Trophoblast cell (in vitro differentiated cells and primary cell): ENCODE measurements at regions not wholly inside any gene's neighbourhood (a gene's known extent, or its start where the extent isn't known, plus 50 kb on each side); places are given as distances from the start of the nearest gene placed in this dataset.

ENCODE experiments used
- DNase-seq, 2 donors: peaks; one replicate each; pipeline ENCODE4 v3.0.0-alpha.2; 2016
- H2AFZ ChIP-seq: 2 replicates; pipeline ENCODE4 v1.6.1; 2013; ENCODE audit warnings: low read length, moderate library complexity, mild to moderate bottlenecking; ENCODE audit not compliant: insufficient read depth, poor library complexity
- H2AK5ac ChIP-seq: 2 replicates; pipeline ENCODE4 v1.6.1; 2013; ENCODE audit warnings: mild to moderate bottlenecking, low read length
- H2BK120ac ChIP-seq: 2 replicates; pipeline ENCODE4 v1.6.1; 2013; ENCODE audit warnings: low read length, mild to moderate bottlenecking, moderate library complexity; ENCODE audit not compliant: insufficient read depth, poor library complexity
- H2BK12ac ChIP-seq: 2 replicates; pipeline ENCODE4 v1.6.1; 2013; ENCODE audit warnings: mild to moderate bottlenecking, low read length, moderate library complexity
- H2BK5ac ChIP-seq: 2 replicates; pipeline ENCODE4 v1.6.1; 2013; ENCODE audit warnings: low read length, low read depth, moderate library complexity, mild to moderate bottlenecking; ENCODE audit not compliant: poor library complexity
- H3K14ac ChIP-seq: 2 replicates; pipeline ENCODE4 v1.6.1; 2013; ENCODE audit warnings: mild to moderate bottlenecking, low read length
- H3K18ac ChIP-seq: 2 replicates; pipeline ENCODE4 v1.6.1; 2013; ENCODE audit warnings: mild to moderate bottlenecking, low read length
- H3K23ac ChIP-seq: 2 replicates; pipeline ENCODE4 v1.6.1; 2013; ENCODE audit warnings: low read length
- H3K27ac ChIP-seq: 2 replicates; pipeline ENCODE4 v1.5.1; 2013; ENCODE audit warnings: low read depth, mild to moderate bottlenecking, inconsistent platforms, low read length, moderate library complexity
- H3K27me3 ChIP-seq: 2 replicates; pipeline ENCODE4 v1.6.1; 2013; ENCODE audit warnings: inconsistent platforms, mild to moderate bottlenecking, low read length, moderate library complexity; ENCODE audit not compliant: insufficient read depth
- H3K36me3 ChIP-seq, 2 experiments: 1 replicate in 1 of 2; 2 replicates in 1 of 2; pipeline ENCODE4 v1.6.1; 2013; ENCODE audit warnings: low read length in 2 of 2, mild to moderate bottlenecking in 2 of 2, moderate library complexity in 1 of 2; ENCODE audit not compliant: insufficient read depth in 2 of 2, control insufficient read depth in 1 of 2
- H3K4ac ChIP-seq: 2 replicates; pipeline ENCODE4 v1.6.1; 2013; ENCODE audit warnings: low read depth, mild to moderate bottlenecking, low read length, moderate library complexity
- H3K4me1 ChIP-seq, 2 experiments: 1 replicate in 1 of 2; 2 replicates in 1 of 2; pipeline ENCODE4 v1.6.1; 2013; ENCODE audit warnings: low read length in 2 of 2, mild to moderate bottlenecking in 2 of 2, moderate library complexity in 1 of 2; ENCODE audit not compliant: insufficient read depth in 2 of 2, control insufficient read depth in 1 of 2
- H3K4me2 ChIP-seq: 2 replicates; pipeline ENCODE4 v1.6.1; 2013; ENCODE audit warnings: inconsistent platforms, mild to moderate bottlenecking, low read length, moderate library complexity
- H3K4me3 ChIP-seq: 2 replicates; pipeline ENCODE4 v1.5.1; 2013; ENCODE audit warnings: mild to moderate bottlenecking, low read depth, low read length, inconsistent platforms
- H3K79me1 ChIP-seq: one replicate; pipeline ENCODE4 v1.6.1; 2013; ENCODE audit warnings: low read length
- H3K79me2 ChIP-seq: 2 replicates; pipeline ENCODE4 v1.6.1; 2013; ENCODE audit warnings: low read length, mild to moderate bottlenecking; ENCODE audit not compliant: control insufficient read depth, insufficient read depth, poor library complexity
- H3K9ac ChIP-seq: 2 replicates; pipeline ENCODE4 v1.6.1; 2013; ENCODE audit warnings: mild to moderate bottlenecking, low read length
- H3K9me3 ChIP-seq: 2 replicates; pipeline ENCODE4 v1.6.1; 2013; ENCODE audit warnings: low read depth, mild to moderate bottlenecking, control low read depth, inconsistent platforms, low read length; ENCODE audit not compliant: insufficient read depth
- H4K12ac ChIP-seq: 2 replicates; pipeline ENCODE4 v1.6.1; 2013; ENCODE audit warnings: low read depth, mild to moderate bottlenecking, low read length, moderate library complexity
- H4K8ac ChIP-seq: 2 replicates; pipeline ENCODE4 v1.6.1; 2013; ENCODE audit warnings: low read depth, mild to moderate bottlenecking, low read length, moderate library complexity
- H4K91ac ChIP-seq: one replicate; pipeline ENCODE4 v1.6.1; 2013; ENCODE audit warnings: low read depth, mild to moderate bottlenecking, low read length, moderate library complexity
- WGBS: extraction: QIAGEN DNeasy Blood & Tissue Kit; methylation state at CpG from one replicate; pipeline ENCODE4 v1.1.7; 2013; ENCODE audit warnings: missing lambda C conversion rate; ENCODE audit not compliant: insufficient read length, insufficient coverage; ENCODE audit errors: extremely low coverage; 5-methylcytosine and 5-hydroxymethylcytosine counted together

- WGBS, result no CpG with 5 or more reads among the region's 3 CpGs
- Histone ChIP-seq H3K4me1 (no peaks in the 10 kb centered on the region), H3K27ac (no peak overlapping the region), H3K4me3 (no peak overlapping the region), H3K79me1 (peaks cover 4% of the 10 kb centered on the region), H3K9ac (no peak overlapping the region), H2AK5ac (no peak overlapping the region), H3K18ac (no peak overlapping the region), H3K9me3 (no peaks in the 10 kb centered on the region), H3K14ac (no peak overlapping the region), H2BK5ac (no peak overlapping the region), H3K36me3 (no peaks in the 10 kb centered on the region), H4K8ac (no peak overlapping the region), H3K4ac (no peak overlapping the region), H2BK120ac (peak overlapping the region; percentile 35), H3K4me2 (no peak overlapping the region), H3K23ac (no peak overlapping the region), H2BK12ac (peak overlapping the region; percentile 2), H4K12ac (no peak overlapping the region), H3K27me3 (no peaks in the 10 kb centered on the region), H3K79me2 (no peaks in the 10 kb centered on the region), H2AFZ (no peak overlapping the region), H4K91ac (peak overlapping the region; percentile 52)
- no peak for DNase-seq
These were observed 1349.8 kb upstream of the RAG2 start for GRCh38 chr11:37947821-37948220.

GRCh38 chr11:37946155-37946766 is 1348.2 kb upstream of the RAG2 start:
- DNase-seq, result peak; percentile 28 to 71
- Histone ChIP-seq H3K36me3 (no peaks in the 10 kb centered on the region), H3K4me3 (no peak overlapping the region)

GRCh38 chr11:37942081-37942480 is 1344.0 kb upstream of the RAG2 start:
- Histone ChIP-seq H3K4me3 (no peak overlapping the region), H3K4me2 (no peak overlapping the region), H3K79me2 (no peaks in the 10 kb centered on the region), H3K4ac (no peak overlapping the region), H3K36me3 (no peaks in the 10 kb centered on the region), H3K14ac (no peak overlapping the region), H3K9ac (no peak overlapping the region), H2BK12ac (no peak overlapping the region), H3K79me1 (peaks cover 4% of the 10 kb centered on the region), H2AK5ac (no peak overlapping the region), H2BK120ac (no peak overlapping the region), H3K23ac (no peak overlapping the region), H4K91ac (no peak overlapping the region), H2BK5ac (no peak overlapping the region), H2AFZ (no peak overlapping the region), H3K18ac (no peak overlapping the region), H3K4me1 (no peaks in the 10 kb centered on the region), H3K27me3 (no peaks in the 10 kb centered on the region), H4K8ac (no peak overlapping the region), H3K9me3 (no peaks in the 10 kb centered on the region), H4K12ac (no peak overlapping the region), H3K27ac (no peak overlapping the region)
- DNase-seq, result no peak
- no CpG with 5 or more reads among the region's 2 CpGs for WGBS

More at GRCh38 chr11:37946155-37946766, 1348.2 kb upstream of the RAG2 start:
- no peak overlapping the region for H3K27ac ChIP-seq
- H4K12ac ChIP-seq, result no peak overlapping the region
- no peak overlapping the region for H3K18ac ChIP-seq
- H4K91ac ChIP-seq, result no peak overlapping the region
- no peaks in the 10 kb centered on the region for H3K27me3 ChIP-seq
- no peak overlapping the region for H2BK120ac ChIP-seq
- no peak overlapping the region for H2AFZ ChIP-seq
- H3K14ac ChIP-seq, result no peak overlapping the region
- H3K4me1 ChIP-seq, result no peaks in the 10 kb centered on the region
- H3K9me3 ChIP-seq, result no peaks in the 10 kb centered on the region
- no peaks in the 10 kb centered on the region for H3K79me2 ChIP-seq
- H3K9ac ChIP-seq, result no peak overlapping the region
- no peak overlapping the region for H3K4me2 ChIP-seq
- no peak overlapping the region for H2BK5ac ChIP-seq
- WGBS, result no CpG with 5 or more reads among the region's 4 CpGs
- H2AK5ac ChIP-seq, result no peak overlapping the region
- H3K23ac ChIP-seq, result no peak overlapping the region
- peaks cover 4% of the 10 kb centered on the region for H3K79me1 ChIP-seq
- peak overlapping the region; percentile 6 for H2BK12ac ChIP-seq
- H4K8ac ChIP-seq, result no peak overlapping the region
- no peak overlapping the region for H3K4ac ChIP-seq

- Histone ChIP-seq H2AFZ (no peak overlapping the region), H3K4me1 (no peaks in the 10 kb centered on the region), H3K14ac (no peak overlapping the region), H2BK120ac (no peak overlapping the region), H4K8ac (no peak overlapping the region), H3K4me3 (no peak overlapping the region), H3K79me1 (no peaks in the 10 kb centered on the region), H3K4me2 (no peak overlapping the region), H3K27me3 (no peaks in the 10 kb centered on the region), H3K9ac (no peak overlapping the region), H2BK5ac (no peak overlapping the region), H4K12ac (no peak overlapping the region), H3K79me2 (no peaks in the 10 kb centered on the region), H3K9me3 (no peaks in the 10 kb centered on the region), H3K23ac (no peak overlapping the region), H2BK12ac (no peak overlapping the region), H3K36me3 (no peaks in the 10 kb centered on the region), H4K91ac (no peak overlapping the region), H3K18ac (no peak overlapping the region), H2AK5ac (no peak overlapping the region), H3K4ac (no peak overlapping the region), H3K27ac (no peak overlapping the region)
- DNase-seq, result no peak
- no CpG with 5 or more reads among the region's 3 CpGs for WGBS
These were observed 1331.1 kb upstream of the RAG2 start for GRCh38 chr11:37929100-37929653.
